HG02798 (cell line): ENCODE measurements at regions not wholly inside any gene's neighbourhood (a gene's known extent, or its start where the extent isn't known, plus 50 kb on each side); places are given as distances from the start of the nearest gene placed in this dataset.
A peak's percentile ranks its signal among the peaks of the same experiment; 100 is the strongest.

Source experiments
- ATAC-seq: cut with Tn5 transposase; IDR thresholded peaks from one replicate; pipeline ENCODE4 v1.9.1; 2021; ENCODE audit warnings: mild to moderate bottlenecking; ENCODE audit not compliant: unreplicated experiment, poor library complexity

GRCh38 chr16:48910214-48910613 is 300.2 kb upstream of the N4BP1 start:
- no peak for ATAC-seq

GRCh38 chr16:48909231-48909630 is 299.3 kb upstream of the N4BP1 start:
- no peak for ATAC-seq

- ATAC-seq, result peak; percentile 68
These were observed 298.1 kb upstream of the N4BP1 start for GRCh38 chr16:48907906-48908634.

GRCh38 chr16:48905632-48906505 is 295.9 kb upstream of the N4BP1 start:
- no peak for ATAC-seq

GRCh38 chr16:48904333-48904732 is 294.4 kb upstream of the N4BP1 start:
- no peak for ATAC-seq

DNA sequence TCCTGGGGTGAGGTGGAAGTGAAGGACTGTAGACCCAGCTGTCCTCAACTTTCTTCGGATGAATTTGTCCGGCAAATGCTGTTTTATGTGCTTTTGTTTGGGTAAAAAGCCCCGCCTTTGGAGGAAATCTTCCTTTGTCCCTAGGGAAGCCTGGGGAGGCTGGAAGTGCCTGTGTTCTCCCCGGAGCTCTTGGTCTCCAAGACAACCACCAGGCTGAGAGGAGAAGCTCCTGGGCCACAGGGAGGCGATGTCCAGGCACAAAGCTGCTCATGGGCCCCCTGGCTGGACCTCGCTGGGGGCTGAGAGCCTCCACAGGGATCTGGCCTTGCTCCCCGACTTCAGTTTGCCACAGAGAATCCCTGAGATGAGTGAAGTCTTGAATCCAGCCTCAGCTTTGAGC is 293.1 kb upstream of the N4BP1 start:
- no peak for ATAC-seq

DNA sequence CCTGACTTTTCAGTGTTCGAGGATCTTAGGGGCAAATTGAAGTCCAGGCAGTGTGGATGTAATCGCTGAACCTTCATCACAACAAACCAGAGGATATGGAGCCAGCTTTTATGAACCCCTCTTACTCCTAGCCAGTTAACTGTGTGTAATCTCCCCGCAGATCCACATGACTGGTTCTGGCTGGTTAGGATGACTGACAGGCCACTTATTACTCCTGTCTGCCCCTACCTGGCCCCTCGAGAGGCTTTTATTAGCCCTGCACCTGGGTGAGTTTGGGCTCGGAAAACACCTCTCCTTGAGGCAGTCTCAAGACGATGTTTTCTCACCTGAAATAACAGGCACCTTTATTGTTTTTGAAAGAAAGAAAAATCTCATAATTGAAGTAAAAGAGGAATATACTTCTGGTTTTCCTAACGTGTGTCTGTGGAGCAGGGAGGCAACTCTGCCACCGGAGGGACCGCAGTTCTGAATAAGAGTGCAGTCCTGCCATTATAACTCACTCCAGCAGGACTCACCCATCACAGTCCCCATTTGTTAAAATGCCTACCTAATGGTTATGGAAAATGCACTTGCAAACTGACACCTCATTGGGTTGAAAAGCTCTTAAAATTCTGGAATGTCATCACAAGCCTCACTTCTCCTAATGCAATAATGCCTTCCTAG is 291.9 kb upstream of the N4BP1 start:
- ATAC-seq, result no peak

GRCh38 chr16:48899500-48899899 is 289.5 kb upstream of the N4BP1 start:
- no peak for ATAC-seq

DNA sequence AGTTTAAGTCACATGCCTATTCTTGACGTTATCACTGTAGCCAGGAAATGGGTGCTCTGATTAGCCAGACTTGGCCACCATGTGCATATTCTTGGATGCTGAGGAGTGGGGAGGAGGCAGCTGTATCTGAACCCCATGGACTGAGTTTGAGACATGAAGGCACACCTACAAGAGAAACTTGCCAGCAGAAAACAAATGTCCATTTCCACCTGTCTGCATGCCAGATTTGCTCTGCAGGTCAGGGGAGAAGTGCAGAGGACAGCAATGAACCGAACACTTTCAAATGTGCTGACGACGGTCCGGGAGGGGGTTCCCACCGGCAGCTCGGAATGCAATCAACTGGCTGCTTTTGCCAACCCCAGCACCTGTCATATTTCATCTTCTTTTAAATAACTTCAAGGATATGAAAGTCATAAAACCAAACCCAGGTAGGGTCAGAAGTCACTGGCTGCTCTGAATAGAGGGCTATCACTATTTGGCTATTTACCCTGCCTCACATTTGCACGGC is 287.8 kb upstream of the N4BP1 start:
- ATAC-seq, result no peak

- ATAC-seq, result no peak
These were observed 285.2 kb upstream of the N4BP1 start for GRCh38 chr16:48895142-48895541.

GRCh38 chr16:48892893-48893292 is 282.9 kb upstream of the N4BP1 start:
- no peak for ATAC-seq

- no peak for ATAC-seq
These were observed 277.7 kb upstream of the N4BP1 start for GRCh38 chr16:48887646-48888210.

- no peak for ATAC-seq
These were observed 275.5 kb upstream of the N4BP1 start for GRCh38 chr16:48885471-48885870.

DNA sequence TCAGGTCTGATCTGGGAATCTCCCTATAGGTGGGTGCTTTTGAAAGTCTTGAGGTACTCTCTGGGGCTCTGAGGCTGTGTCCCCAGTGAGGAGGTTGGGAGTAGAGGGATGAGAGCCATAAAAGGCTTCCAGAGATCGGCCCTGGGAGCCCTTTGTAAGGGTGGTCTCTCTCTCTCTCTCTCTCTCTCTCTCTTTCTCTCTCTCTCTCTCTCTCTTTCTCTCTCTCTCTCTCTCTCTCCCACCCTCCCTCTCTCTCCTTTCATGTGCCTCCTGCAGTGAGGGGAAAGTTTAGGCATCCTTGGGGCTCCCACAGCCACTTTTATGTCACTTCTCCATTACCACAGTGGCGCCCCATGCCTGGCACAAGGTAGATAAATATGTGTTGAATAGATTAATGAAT is 271.3 kb upstream of the N4BP1 start:
- no peak for ATAC-seq

GRCh38 chr16:48879223-48880122 is 269.5 kb upstream of the N4BP1 start:
- ATAC-seq, result no peak

GRCh38 chr16:48877946-48878345 is 268.0 kb upstream of the N4BP1 start:
- ATAC-seq, result no peak

DNA sequence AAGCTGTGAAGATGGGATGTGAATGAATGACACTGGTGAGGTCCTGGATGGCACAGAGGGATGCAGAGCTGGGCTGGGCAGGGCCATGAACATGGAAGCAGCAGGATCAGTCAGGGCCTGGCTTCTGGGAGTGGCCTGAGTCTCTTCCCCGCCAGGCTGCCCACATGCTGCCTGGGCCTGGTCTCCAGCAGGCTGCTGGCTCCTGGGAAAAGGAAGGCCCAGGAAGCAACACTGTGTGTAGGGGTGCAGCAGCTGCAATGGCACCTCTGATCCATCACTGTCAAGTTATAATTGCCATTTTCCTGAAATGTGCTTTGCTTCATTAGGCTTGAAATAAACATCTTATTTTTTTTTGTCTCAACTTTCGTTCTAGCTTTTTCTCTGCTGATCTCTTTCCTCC is 260.2 kb upstream of the N4BP1 start:
- no peak for ATAC-seq

- ATAC-seq, result no peak
These were observed 255.5 kb upstream of the N4BP1 start for GRCh38 chr16:48865520-48865919.

DNA sequence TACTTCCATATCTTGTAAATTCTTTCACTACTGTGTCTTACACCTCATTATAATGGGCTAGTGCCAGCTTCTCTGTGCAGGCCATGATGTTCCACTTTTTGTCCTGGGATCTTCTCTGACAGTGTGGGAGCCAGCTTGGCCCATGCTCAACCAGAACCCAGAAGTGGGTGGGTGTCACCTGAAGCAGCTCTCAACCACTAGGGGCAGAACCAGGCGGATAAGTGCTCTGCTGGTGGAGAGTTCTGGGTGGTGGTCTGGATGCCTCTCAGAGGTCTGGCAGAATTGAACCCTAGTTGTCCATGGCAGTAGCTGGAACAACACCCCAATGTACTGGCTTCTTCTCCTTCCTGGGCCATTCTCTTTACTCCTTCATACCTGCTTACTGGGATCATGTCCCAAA is 254.1 kb upstream of the N4BP1 start:
- no peak for ATAC-seq

DNA sequence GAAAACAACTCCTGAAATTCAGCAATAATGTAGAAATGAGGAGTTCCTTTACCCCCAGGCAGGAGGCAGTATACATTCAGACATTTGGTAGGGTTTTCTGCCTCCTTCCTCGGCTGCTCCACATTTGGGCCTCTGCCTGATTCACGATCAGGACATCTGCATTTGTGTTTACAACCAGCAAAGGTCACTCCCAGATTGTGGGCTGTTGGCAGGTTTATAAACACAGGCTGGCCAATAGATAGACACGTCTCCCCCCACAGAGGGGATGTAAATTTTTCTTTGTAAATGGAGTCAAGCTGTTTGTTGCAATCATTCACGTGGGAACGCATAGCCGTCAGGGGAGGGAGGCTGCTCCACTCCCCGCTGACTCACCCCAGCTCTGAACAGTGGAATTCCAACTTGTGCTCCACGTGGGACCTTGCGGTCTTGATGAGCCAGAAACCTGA is 252.1 kb upstream of the N4BP1 start:
- ATAC-seq, result no peak
